Effector CD8-positive, alpha-beta T cell (primary cell): ENCODE measurements at regions not wholly inside any gene's neighbourhood (a gene's known extent, or its start where the extent isn't known, plus 50 kb on each side); places are given as distances from the start of the nearest gene placed in this dataset.
"Not testable (repeated sequence)": the region's sequence is repeated elsewhere in the genome, so short reads cannot be mapped to it uniquely, and the experiment has no call there.

Experiments
- DNase-seq: peaks from one replicate; lab custom pipeline; 2025; lab: John Stamatoyannopoulos, UW

- no peak for DNase-seq
These were observed 579.3 kb upstream of the GRM7 start for GRCh38 chr3:6281662-6282061.

- no peak for DNase-seq
These were observed 578.0 kb upstream of the GRM7 start for GRCh38 chr3:6282918-6283317.

- DNase-seq: no peak
These were observed 573.6 kb upstream of the GRM7 start for GRCh38 chr3:6287088-6287875.

- DNase-seq: no peak
These were observed 559.3 kb upstream of the GRM7 start for GRCh38 chr3:6301626-6302025.

- DNase-seq: no peak
These were observed 545.0 kb upstream of the GRM7 start for GRCh38 chr3:6315906-6316305.

DNA sequence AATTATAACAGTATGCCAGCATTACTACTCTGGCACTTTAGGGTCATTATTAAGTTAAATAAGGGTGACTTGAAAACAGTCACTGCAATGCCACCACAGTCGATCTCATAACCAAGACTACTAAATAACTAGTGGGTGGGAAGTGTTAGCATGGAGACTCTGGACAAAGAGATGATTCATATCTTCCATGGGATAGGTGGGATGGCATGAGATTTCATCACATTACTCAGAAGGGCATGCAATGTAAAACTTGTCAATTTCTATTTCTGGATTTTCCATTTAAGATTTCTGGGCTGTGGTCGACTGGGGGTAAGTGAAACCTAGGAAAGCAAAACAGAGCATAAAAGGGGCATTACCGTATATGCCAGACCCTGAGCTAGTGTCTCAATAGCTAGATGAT is 538.9 kb upstream of the GRM7 start:
- DNase-seq: no peak

GRCh38 chr3:6326771-6327170 is 534.1 kb upstream of the GRM7 start:
- DNase-seq: no peak

GRCh38 chr3:6340980-6341325 is 520.0 kb upstream of the GRM7 start:
- not testable (repeated sequence) for DNase-seq

DNA sequence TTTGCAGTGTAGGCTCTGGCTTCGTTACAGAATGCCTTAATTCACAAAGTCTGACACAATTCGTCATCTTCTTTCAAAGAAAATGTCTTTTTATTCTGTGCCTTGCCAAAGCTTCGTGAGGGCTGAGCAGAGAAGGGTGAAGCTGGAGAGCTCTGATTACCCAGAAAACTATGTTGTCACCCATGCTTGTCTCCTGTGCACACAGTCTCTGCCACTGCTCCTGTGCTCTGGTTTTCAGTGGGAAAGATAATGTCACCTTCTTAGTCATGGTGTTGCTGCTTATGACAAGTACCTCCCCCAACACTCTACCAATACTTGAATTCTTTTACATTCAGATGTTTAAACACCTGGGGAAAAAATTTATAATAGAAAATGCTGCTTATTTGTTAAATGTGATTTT is 509.2 kb upstream of the GRM7 start:
- no peak for DNase-seq

DNA sequence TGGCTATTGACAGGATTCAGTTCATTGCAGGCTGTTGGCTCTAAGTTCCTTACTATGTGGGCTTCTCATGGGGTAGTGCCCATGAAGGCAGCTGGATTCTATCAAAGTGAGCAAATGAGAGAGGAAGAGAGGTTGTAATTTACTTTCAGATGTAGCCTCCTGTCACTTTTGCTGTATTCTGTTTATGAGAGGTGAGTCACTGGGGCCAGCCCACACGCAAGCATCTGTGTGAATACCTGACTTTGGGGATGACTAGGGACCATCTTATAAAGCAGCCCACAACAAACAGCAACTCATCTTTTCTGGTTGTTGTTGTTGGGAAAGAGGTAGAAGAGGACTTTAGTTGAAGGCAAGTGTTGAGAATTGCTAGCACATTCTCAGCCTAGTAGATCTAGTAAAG is 506.3 kb upstream of the GRM7 start:
- no peak for DNase-seq

DNA sequence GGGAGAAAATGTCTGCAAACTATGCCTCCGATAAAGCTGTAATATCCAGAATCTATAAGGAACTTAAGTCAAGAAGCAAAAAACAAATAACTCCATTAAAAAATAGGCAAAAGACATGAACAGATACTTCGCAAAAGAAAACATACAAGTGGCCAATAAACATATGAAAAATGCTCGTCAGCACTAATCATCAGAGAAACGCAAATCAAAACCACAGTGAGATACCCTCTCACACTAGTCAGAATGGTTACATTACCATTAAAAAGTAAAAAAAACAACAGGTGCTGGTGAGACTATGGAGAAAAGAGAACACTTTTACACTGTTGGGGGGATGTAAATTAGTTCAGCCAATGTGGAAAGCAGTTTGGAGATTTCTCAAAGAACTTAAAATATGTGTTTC is 498.5 kb upstream of the GRM7 start:
- no peak for DNase-seq

- no peak for DNase-seq
These were observed 493.7 kb upstream of the GRM7 start for GRCh38 chr3:6367171-6367570.

DNA sequence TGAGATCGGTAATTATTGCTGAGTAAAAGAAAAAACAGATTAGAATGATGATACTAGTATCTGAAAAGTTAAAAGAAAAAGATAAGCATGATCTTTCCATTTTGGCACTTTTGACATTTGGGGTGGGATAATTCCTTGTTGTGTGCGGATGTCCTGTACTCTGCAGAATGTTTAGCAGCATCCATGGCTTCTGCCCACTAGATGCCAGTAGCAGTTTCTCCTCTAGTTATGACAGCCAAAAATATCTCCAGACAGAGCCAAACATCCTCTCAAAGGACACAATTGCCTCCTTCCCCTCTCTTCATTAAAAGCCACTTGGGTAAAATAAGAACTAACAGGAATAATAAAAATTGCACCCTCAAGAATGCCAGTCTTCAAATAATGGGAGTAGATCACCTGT is 468.8 kb upstream of the GRM7 start:
- no peak for DNase-seq

DNA sequence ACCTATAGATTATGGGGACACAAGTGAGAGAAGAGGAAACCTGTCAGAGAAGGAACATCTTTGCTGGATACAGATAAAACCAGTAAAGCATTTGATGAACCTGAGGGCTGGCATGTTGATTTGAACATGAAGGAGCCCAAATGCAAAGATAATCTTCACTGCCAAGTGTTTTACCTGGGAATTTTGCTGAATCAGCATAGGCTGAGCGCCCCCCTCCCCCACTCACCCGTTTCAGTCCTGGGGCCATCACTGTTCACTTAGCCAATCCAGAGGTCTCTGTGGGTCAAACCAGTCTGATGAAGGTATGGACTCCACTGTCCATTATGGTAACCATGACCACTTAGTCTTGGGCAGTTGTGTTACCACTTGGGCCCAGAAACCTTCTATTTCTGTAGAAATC is 466.0 kb upstream of the GRM7 start:
- DNase-seq: no peak

- no peak for DNase-seq
These were observed 464.3 kb upstream of the GRM7 start for GRCh38 chr3:6396631-6397030.

GRCh38 chr3:6402666-6403065 is 458.2 kb upstream of the GRM7 start:
- DNase-seq: not testable (repeated sequence)

GRCh38 chr3:6406923-6407322 is 454.0 kb upstream of the GRM7 start:
- not testable (repeated sequence) for DNase-seq

GRCh38 chr3:6416049-6416661 is 444.8 kb upstream of the GRM7 start:
- no peak for DNase-seq

DNA sequence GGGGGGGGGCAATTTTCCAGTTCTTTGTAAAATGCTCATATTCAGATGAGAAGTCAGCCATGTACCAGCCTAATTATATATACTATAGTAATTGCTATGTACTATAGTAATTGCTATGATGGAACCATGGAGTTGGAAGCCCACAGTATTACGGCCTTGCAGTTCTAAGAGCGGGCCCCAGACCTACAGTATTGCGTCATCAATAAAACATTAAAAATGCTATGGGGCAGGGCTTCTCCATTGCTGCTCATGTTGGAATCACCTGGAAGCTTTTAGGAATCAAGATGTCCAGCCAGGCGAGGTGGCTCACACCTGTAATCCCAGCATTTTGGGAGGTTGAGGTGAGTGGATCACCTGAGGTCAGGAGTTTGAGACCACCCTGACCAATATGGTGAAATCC is 443.7 kb upstream of the GRM7 start:
- DNase-seq: no peak

DNA sequence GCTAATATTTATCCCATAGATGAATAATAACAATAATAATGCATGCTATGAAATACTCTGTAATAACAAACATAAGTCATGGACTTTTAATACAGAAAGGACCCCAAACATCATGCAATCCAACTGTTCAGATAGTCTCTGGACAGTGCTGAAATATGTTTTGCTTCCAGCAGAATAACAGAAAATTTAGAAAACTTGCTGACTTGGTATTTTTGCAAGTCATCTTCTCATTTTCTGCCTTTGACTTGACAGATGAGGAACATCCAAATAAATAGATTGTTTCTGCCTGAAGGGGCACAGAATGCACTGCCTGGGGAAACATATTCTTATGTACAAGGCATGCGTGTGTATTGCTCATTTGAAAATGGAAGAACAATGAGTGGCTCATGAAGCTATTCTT is 442.4 kb upstream of the GRM7 start:
- no peak for DNase-seq

GRCh38 chr3:6421666-6422445 is 439.1 kb upstream of the GRM7 start:
- no peak for DNase-seq

DNA sequence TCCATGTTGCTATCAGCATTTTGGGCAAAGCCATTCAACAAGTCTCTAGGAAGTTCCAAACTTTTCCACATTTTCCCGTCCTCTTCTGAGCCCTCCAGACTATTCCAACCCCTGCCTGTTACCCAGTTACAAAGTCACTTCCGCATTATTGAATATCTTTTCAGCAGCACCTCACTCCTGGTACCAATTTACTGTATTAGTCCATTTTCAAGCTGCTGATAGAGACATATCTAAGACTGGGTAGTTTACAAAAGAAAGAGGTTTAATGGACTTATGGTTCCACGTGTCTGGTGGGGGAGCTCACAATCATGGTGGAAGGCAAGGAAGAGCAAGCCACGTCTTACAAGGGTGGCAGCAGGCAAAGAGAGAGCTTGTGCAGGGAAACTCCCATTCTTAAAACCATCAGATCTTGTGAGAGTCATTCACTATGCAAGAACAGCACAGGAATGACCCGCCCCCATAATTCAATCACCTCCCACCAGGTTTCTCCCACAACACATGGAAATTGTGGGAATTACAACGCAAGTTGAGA is 435.6 kb upstream of the GRM7 start:
- no peak for DNase-seq

DNA sequence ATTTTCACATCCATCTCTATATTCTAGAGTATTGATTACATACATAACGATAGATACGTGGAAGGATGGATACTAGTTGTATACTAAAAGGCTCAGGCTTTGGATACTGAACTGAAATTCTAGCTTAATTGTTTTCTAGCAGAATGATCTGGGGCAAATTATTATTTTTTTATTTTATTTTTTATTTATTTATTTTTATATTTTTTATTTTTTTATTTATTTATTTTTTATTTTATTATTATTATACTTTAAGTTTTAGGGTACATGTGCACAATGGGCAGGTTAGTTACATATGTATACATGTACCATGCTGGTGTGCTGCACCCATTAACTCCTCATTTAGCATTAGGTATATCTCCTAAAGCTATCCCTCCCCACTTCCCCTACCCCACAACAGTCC is 432.6 kb upstream of the GRM7 start:
- not testable (repeated sequence) for DNase-seq
